ENCODE measurements at regions not wholly inside any gene's neighbourhood (a gene's known extent, or its start where the extent isn't known, plus 50 kb on each side); places are given as distances from the start of the nearest gene placed in this dataset.

DNA sequence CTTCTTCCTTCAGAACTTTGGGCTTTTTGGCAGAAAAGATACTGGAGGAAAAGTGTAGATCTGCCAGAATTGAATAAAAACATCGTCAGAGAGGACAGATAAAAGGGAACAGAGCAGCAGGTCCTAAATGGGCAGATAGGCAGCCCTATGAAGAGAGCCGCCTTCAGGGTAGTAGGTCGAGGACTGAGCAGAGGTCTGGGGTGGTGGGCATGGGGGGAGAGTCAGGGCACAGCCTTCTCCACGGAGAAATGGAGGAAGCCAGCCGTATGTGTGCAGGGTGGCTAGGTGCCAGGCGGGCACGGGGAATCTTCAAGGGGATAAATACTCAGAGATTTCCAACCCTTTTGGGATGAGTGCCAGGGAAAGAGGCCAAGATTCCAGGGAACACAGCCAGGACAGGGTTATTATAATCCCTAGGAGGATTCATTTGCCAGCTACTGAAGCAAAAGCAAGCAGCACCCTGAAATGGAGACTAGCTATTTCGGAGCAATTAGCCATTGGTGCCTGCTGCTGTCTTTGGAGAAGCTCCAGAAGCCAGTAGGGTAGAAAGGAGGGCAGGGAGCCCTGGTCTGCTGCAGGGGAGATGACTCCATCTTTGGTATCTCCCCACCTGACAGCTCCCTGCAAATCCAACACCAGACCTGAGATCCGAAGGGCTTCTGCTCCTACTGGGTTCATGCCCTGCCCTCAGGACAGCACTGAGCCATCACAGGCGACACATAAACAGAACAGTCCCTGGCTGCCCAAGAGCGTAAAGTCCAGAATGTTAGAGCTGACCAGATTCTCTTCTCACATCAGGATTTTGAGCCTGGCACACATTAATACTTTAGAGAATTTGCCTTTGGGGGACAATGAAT lies 174.5 kb upstream of the NTM start:
- no peak overlapping the region for H3K27ac ChIP-seq
- DNase-seq, result no peak
- intact Hi-C loops (cut with DNase I), result no loop called here
- ATAC-seq, result peak in 3 of 4 donors; percentile 11 to 31 (median 24)
- 26% methylated on average over 11 of the region's 11 CpGs for WGBS (ENCODE audit: insufficient coverage, low coverage, low lambda C conversion rate, missing lambda C conversion rate)
- no peaks in the 10 kb centered on the region for H3K27me3 ChIP-seq
- no peak overlapping the region for H3K4me3 ChIP-seq
- TF ChIP-seq, protein P1, sequence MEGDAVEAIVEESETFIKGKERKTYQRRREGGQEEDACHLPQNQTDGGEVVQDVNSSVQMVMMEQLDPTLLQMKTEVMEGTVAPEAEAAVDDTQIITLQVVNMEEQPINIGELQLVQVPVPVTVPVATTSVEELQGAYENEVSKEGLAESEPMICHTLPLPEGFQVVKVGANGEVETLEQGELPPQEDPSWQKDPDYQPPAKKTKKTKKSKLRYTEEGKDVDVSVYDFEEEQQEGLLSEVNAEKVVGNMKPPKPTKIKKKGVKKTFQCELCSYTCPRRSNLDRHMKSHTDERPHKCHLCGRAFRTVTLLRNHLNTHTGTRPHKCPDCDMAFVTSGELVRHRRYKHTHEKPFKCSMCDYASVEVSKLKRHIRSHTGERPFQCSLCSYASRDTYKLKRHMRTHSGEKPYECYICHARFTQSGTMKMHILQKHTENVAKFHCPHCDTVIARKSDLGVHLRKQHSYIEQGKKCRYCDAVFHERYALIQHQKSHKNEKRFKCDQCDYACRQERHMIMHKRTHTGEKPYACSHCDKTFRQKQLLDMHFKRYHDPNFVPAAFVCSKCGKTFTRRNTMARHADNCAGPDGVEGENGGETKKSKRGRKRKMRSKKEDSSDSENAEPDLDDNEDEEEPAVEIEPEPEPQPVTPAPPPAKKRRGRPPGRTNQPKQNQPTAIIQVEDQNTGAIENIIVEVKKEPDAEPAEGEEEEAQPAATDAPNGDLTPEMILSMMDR (IDR thresholded peaks at IDR 0.05), result no peak
- no peak for TF ChIP-seq POLR2A (IDR thresholded peaks at IDR 0.05)
- no peaks in the 10 kb centered on the region for H3K9me3 ChIP-seq
- no peaks in the 10 kb centered on the region for H3K36me3 ChIP-seq
- no peaks in the 10 kb centered on the region for H3K4me1 ChIP-seq

DNA sequence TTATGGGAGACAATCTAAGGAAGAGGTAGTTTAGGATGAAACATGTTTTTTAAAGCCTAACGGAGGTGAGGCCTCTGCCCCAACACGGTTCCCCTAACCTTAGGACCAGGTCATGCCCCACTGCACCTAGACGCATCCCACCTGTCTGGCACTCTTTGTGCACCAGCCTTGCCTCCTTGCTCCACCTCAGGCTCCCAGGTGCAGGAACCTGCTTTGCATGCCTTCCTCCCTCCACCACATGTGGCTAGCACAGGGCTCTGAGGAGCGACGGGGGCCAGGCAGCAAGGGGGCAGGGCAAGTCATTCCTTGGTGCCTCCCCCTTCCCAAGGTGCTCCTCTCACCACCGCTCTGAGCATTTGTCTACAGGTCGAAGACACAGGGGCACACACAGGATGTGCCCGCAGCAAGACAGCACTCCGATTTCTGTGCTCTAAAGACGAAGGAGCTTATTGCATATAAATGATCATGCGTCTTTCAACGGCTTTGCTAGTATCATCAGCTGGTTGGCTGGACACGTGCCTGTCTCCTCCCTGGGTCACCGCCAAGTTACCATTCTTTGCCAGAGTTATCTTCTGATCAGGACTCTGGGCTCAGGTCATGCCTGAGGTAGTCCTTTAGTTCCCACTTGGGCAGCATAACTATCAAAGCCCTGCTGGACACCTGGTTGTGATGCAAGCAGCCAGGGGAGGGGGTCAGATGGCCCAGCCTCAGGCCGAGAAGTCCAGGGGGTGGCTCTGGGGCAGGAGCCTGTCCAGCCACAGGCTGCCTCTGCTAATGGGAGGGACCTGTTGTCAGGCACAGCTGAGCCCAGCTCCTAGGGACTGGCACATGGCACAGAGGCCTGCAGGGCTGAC lies 172.0 kb upstream of the NTM start:
- intact Hi-C loops (cut with DNase I), result no loop called here
- H3K4me1 ChIP-seq, result no peaks in the 10 kb centered on the region
- DNase-seq, result no peak
- H3K4me3 ChIP-seq, result no peak overlapping the region
- no peak for TF ChIP-seq POLR2A (IDR thresholded peaks at IDR 0.05)
- TF ChIP-seq, protein P1 (IDR thresholded peaks at IDR 0.05), result no peak
- WGBS (ENCODE audit: insufficient coverage, low coverage, low lambda C conversion rate, missing lambda C conversion rate), result 56% methylated on average over 14 of the region's 15 CpGs
- H3K36me3 ChIP-seq, result no peaks in the 10 kb centered on the region
- no peaks in the 10 kb centered on the region for H3K27me3 ChIP-seq
- H3K27ac ChIP-seq, result no peak overlapping the region
- peak in 1 of 4 donors; percentile 16 for ATAC-seq
- H3K9me3 ChIP-seq, result no peaks in the 10 kb centered on the region

DNA sequence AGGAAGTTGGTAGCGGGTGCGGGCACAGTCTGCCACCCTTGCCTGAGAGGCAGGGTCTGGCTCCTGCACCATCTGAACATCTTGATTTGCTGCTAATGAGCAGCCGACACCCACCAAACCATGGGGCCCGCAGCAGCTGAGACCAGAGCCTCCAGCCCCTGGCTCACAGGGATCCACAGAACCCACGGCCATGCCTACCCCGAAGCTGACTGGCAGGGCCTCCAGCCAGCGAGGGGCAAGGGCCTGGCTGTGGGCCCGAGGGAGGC lies 171.5 kb upstream of the NTM start:
- no peak for DNase-seq
- no peaks in the 10 kb centered on the region for H3K27me3 ChIP-seq
- H3K4me3 ChIP-seq, result no peak overlapping the region
- H3K4me1 ChIP-seq, result no peaks in the 10 kb centered on the region
- no peak for TF ChIP-seq POLR2A (IDR thresholded peaks at IDR 0.05)
- TF ChIP-seq, protein P1 (IDR thresholded peaks at IDR 0.05), result no peak
- no peaks in the 10 kb centered on the region for H3K36me3 ChIP-seq
- ATAC-seq, result no peak
- 70% methylated on average over 2 of the region's 8 CpGs for WGBS (ENCODE audit: insufficient coverage, low coverage, low lambda C conversion rate, missing lambda C conversion rate)
- no peak overlapping the region for H3K27ac ChIP-seq
- H3K9me3 ChIP-seq, result no peaks in the 10 kb centered on the region
- intact Hi-C loops (cut with DNase I), result no loop called here

DNA sequence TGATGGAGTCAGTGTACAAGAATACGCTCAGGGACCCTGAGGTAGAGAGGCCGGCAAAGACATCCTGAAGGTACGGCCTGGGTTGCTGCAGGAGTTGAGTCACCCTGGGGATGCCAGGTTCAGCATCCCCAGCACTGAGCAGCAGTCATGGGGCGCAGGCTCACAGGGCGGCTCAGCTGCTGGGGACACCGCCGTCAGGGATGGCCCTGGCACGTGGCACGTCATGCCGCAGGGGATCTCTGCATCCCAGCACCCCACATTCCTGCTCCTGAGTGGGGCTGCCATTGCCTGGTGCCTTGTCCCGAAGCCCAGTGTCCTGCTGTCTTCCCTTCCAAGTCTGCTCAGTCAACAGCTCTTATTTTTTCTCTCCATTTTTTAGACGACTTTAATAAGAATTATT lies 168.7 kb upstream of the NTM start:
- Histone ChIP-seq H3K4me1 (no peaks in the 10 kb centered on the region), H3K27ac (no peak overlapping the region), H3K36me3 (no peaks in the 10 kb centered on the region), H3K4me3 (no peak overlapping the region), H3K27me3 (no peaks in the 10 kb centered on the region), H3K9me3 (no peaks in the 10 kb centered on the region)
- TF ChIP-seq, protein P1 (IDR thresholded peaks at IDR 0.05), result no peak
- no peak for TF ChIP-seq POLR2A (IDR thresholded peaks at IDR 0.05)
- WGBS (ENCODE audit: insufficient coverage, low coverage, low lambda C conversion rate, missing lambda C conversion rate), result 63% methylated on average over 7 of the region's 12 CpGs
- no peak for DNase-seq
- intact Hi-C loops (cut with DNase I), result no loop called here
- no peak for ATAC-seq

All from right lobe of liver (tissue), 6 donors.